Tibial nerve (tissue), 4 donors: ENCODE measurements at regions not wholly inside any gene's neighbourhood (a gene's known extent, or its start where the extent isn't known, plus 50 kb on each side); places are given as distances from the start of the nearest gene placed in this dataset.
A peak's percentile ranks its signal among the peaks of the same experiment; 100 is the strongest.

Experiments
- DNase-seq, 2 donors: peaks; one replicate each; pipeline ENCODE4 v3.0.0-alpha.2; 2019; ENCODE audit warnings: low spot score in 2 of 2
- H3K27ac ChIP-seq, 4 donors: fragments of 200-600 bp; sonication (generic) in 3 of 4; one replicate each; pipeline ENCODE4 v1.5.1; 2017 to 2019; ENCODE audit warnings: mild to moderate bottlenecking in 1 of 4
- H3K27me3 ChIP-seq, 2 donors: fragments of 200-600 bp; sonication (generic) in 1 of 2; one replicate each; pipeline versions ENCODE4 v1.5.1 to v1.6.0; 2017 to 2019
- H3K36me3 ChIP-seq, 3 donors: fragments of 200-600 bp; sonication (generic); one replicate each; pipeline ENCODE4 v1.5.1; 2018 to 2019
- H3K4me1 ChIP-seq, 4 donors: fragments of 200-600 bp; sonication (generic) in 3 of 4; one replicate each; pipeline ENCODE4 v1.5.1; 2017 to 2019
- H3K4me3 ChIP-seq, 4 donors: fragments of 200-600 bp; sonication (generic) in 3 of 4; one replicate each; pipeline ENCODE4 v1.5.1; 2017 to 2019; ENCODE audit warnings: mild to moderate bottlenecking in 1 of 4, moderate library complexity in 1 of 4
- H3K9me3 ChIP-seq, 4 donors: fragments of 200-600 bp; sonication (generic) in 3 of 4; one replicate each; pipeline ENCODE4 v1.5.1; 2017 to 2019
- EP300 ChIP-seq, 2 donors: sonication (generic); formaldehyde crosslinking; IDR thresholded peaks; one replicate each; pipeline ENCODE4 v1.6.1; 2017; ENCODE audit warnings: antibody characterized with exemption in 2 of 2, mild to moderate bottlenecking in 1 of 2
- POLR2A ChIP-seq, 2 donors: fragments of 450-650 bp; IDR thresholded peaks; one replicate each; pipeline ENCODE4 v1.6.1; 2017; ENCODE audit warnings: antibody characterized with exemption in 2 of 2, mild to moderate bottlenecking in 2 of 2, moderate library complexity in 2 of 2
- WGBS, 2 donors: methylation state at CpG; one replicate each; pipeline ENCODE4 v1.1.5; 2018; 5-methylcytosine and 5-hydroxymethylcytosine counted together
- TF ChIP-seq, protein P1 (sequence below), 5 experiments: fragments of 200-600 bp in 3 of 5; fragments of 450-650 bp in 2 of 5; sonication (generic) in 3 of 5; IDR thresholded peaks; one replicate each; pipeline ENCODE4 v1.5.1; 2016 to 2019; ENCODE audit warnings: antibody characterized with exemption in 5 of 5, mild to moderate bottlenecking in 3 of 5, moderate library complexity in 2 of 5

GRCh38 chr21:27286760-27287159, 319.9 kb upstream of the ADAMTS5 start:
- Histone ChIP-seq H3K36me3 (no peaks in the 10 kb centered on the region), H3K9me3 (no peaks in the 10 kb centered on the region), H3K27me3 (no peaks in the 10 kb centered on the region), H3K27ac (no peak overlapping the region), H3K4me3 (no peak overlapping the region), H3K4me1 (no peaks in the 10 kb centered on the region)
- TF ChIP-seq POLR2A (IDR thresholded peaks at IDR 0.05) (no peak), EP300 (IDR thresholded peaks at IDR 0.05) (no peak)
- TF ChIP-seq, protein P1, sequence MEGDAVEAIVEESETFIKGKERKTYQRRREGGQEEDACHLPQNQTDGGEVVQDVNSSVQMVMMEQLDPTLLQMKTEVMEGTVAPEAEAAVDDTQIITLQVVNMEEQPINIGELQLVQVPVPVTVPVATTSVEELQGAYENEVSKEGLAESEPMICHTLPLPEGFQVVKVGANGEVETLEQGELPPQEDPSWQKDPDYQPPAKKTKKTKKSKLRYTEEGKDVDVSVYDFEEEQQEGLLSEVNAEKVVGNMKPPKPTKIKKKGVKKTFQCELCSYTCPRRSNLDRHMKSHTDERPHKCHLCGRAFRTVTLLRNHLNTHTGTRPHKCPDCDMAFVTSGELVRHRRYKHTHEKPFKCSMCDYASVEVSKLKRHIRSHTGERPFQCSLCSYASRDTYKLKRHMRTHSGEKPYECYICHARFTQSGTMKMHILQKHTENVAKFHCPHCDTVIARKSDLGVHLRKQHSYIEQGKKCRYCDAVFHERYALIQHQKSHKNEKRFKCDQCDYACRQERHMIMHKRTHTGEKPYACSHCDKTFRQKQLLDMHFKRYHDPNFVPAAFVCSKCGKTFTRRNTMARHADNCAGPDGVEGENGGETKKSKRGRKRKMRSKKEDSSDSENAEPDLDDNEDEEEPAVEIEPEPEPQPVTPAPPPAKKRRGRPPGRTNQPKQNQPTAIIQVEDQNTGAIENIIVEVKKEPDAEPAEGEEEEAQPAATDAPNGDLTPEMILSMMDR (IDR thresholded peaks at IDR 0.05) = no peak
- no peak for DNase-seq

- H3K27me3 ChIP-seq = no peaks in the 10 kb centered on the region
- H3K9me3 ChIP-seq = no peaks in the 10 kb centered on the region
- DNase-seq = no peak
- peaks cover 0 to 6% (median 0%) of the 10 kb centered on the region in 4 donors for H3K4me1 ChIP-seq
- H3K27ac ChIP-seq = no peak overlapping the region
- no peak for TF ChIP-seq EP300 (IDR thresholded peaks at IDR 0.05)
- TF ChIP-seq, protein P1 (IDR thresholded peaks at IDR 0.05) = no peak
- TF ChIP-seq POLR2A (IDR thresholded peaks at IDR 0.05) = no peak
- H3K36me3 ChIP-seq = no peaks in the 10 kb centered on the region
- H3K4me3 ChIP-seq = no peak overlapping the region
Observed at GRCh38 chr21:27277110-27277509, 310.2 kb upstream of the ADAMTS5 start.

DNA sequence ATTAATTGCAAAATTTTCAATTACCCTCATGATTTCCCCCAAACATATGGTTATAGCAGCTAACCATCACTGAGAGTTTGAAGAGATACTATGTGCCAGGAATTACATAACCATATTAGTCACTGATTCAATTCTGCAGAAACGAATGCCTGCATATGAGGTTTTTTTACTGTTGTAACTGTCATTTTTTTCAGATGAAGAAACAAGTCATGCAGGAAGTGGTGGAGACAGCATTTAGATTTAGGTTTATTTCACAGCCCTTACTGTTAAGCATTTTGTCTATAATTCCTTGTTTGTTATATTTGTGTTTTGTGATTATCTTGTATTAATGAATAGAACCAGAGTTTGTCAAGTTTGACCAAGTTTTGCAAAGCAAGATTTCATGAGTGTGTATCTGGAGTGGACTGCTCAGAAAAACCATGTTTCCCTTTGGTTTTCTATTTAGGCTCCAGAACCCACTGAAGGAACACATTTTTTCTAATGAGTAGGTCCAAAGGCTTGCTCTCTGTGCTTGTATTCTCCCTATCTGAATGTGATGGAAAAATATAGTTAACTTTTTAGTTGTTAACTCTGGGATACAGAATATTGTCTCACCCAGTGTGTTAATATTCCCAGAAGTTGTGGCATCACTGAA, 308.5 kb upstream of the ADAMTS5 start:
- WGBS, 2 donors = 6 to 8% methylated on average over 1 of the region's 1 CpG
- DNase-seq = no peak
- Histone ChIP-seq H3K27ac (no peak overlapping the region), H3K4me3 (no peak overlapping the region), H3K9me3 (no peaks in the 10 kb centered on the region), H3K4me1 (peaks cover 0 to 6% (median 0%) of the 10 kb centered on the region in 4 donors), H3K27me3 (no peaks in the 10 kb centered on the region), H3K36me3 (no peaks in the 10 kb centered on the region)
- TF ChIP-seq EP300 (IDR thresholded peaks at IDR 0.05) (peak in 1 of 2 donors; percentile 11), POLR2A (IDR thresholded peaks at IDR 0.05) (no peak)

DNA sequence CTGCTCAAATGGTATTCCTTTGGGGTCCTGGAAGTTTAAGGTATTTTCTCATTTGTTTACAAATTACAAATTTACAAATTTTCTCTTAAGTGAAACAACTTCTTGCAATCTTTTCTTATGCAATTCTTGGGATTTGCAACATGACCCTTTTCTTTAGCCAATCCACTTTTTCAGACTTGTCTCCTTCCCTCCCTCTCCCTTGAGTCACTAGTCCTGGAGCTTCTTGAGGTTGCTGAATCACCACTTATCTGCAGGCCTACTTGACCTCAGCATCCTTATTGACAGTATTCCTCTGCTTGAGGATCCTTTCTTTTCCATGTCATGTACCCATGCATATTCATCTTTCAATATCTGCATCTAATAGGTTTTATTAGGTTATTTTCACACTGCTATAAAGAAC, 302.8 kb upstream of the ADAMTS5 start:
- no peak overlapping the region for H3K4me3 ChIP-seq

GRCh38 chr21:27268290-27268689, 301.4 kb upstream of the ADAMTS5 start:
- Histone ChIP-seq H3K4me3 (no peak overlapping the region), H3K4me1 (peaks cover 0 to 18% (median 5%) of the 10 kb centered on the region in 4 donors), H3K36me3 (no peaks in the 10 kb centered on the region), H3K27ac (peak overlapping the region in 1 of 4 donors; percentile 1), H3K9me3 (no peaks in the 10 kb centered on the region), H3K27me3 (no peaks in the 10 kb centered on the region)
- TF ChIP-seq EP300 (IDR thresholded peaks at IDR 0.05) = no peak
- TF ChIP-seq POLR2A (IDR thresholded peaks at IDR 0.05) = no peak
- TF ChIP-seq, protein P1 (IDR thresholded peaks at IDR 0.05) = no peak
- WGBS, 2 donors = 32 to 40% methylated on average over 2 of the region's 2 CpGs
- DNase-seq = no peak

More for the DNA sequence above, 302.8 kb upstream of the ADAMTS5 start:
- Histone ChIP-seq H3K9me3 (no peaks in the 10 kb centered on the region), H3K36me3 (no peaks in the 10 kb centered on the region), H3K27ac (no peak overlapping the region), H3K27me3 (no peaks in the 10 kb centered on the region), H3K4me1 (peaks cover 0 to 18% (median 5%) of the 10 kb centered on the region in 4 donors)
- DNase-seq = no peak
- TF ChIP-seq, protein P1 (IDR thresholded peaks at IDR 0.05) = no peak
- TF ChIP-seq EP300 (IDR thresholded peaks at IDR 0.05) = peak in 1 of 2 donors; percentile 40

GRCh38 chr21:27265949-27266348, 299.1 kb upstream of the ADAMTS5 start:
- TF ChIP-seq, protein P1 (IDR thresholded peaks at IDR 0.05) = no peak
- no peak for TF ChIP-seq POLR2A (IDR thresholded peaks at IDR 0.05)
- no peak for TF ChIP-seq EP300 (IDR thresholded peaks at IDR 0.05)
- H3K27ac ChIP-seq = no peak overlapping the region
- DNase-seq = no peak
- no peaks in the 10 kb centered on the region for H3K27me3 ChIP-seq
- H3K9me3 ChIP-seq = no peaks in the 10 kb centered on the region
- H3K4me3 ChIP-seq = no peak overlapping the region
- H3K36me3 ChIP-seq = no peaks in the 10 kb centered on the region
- H3K4me1 ChIP-seq = peaks cover 0 to 18% (median 5%) of the 10 kb centered on the region in 4 donors
- 65 to 75% methylated on average over 2 of the region's 2 CpGs for WGBS, 2 donors
